Trophoblast cell (in vitro differentiated cells and primary cell): ENCODE measurements at regions not wholly inside any gene's neighbourhood (a gene's known extent, or its start where the extent isn't known, plus 50 kb on each side); places are given as distances from the start of the nearest gene placed in this dataset.
A peak's percentile ranks its signal among the peaks of the same experiment; 100 is the strongest.

Experiments
- DNase-seq, 2 donors: peaks; one replicate each; pipeline ENCODE4 v3.0.0-alpha.2; 2016
- H2AFZ ChIP-seq: 2 replicates; pipeline ENCODE4 v1.6.1; 2013; ENCODE audit warnings: low read length, moderate library complexity, mild to moderate bottlenecking; ENCODE audit not compliant: insufficient read depth, poor library complexity
- H2AK5ac ChIP-seq: 2 replicates; pipeline ENCODE4 v1.6.1; 2013; ENCODE audit warnings: mild to moderate bottlenecking, low read length
- H2BK120ac ChIP-seq: 2 replicates; pipeline ENCODE4 v1.6.1; 2013; ENCODE audit warnings: low read length, mild to moderate bottlenecking, moderate library complexity; ENCODE audit not compliant: insufficient read depth, poor library complexity
- H2BK12ac ChIP-seq: 2 replicates; pipeline ENCODE4 v1.6.1; 2013; ENCODE audit warnings: mild to moderate bottlenecking, low read length, moderate library complexity
- H2BK5ac ChIP-seq: 2 replicates; pipeline ENCODE4 v1.6.1; 2013; ENCODE audit warnings: low read length, low read depth, moderate library complexity, mild to moderate bottlenecking; ENCODE audit not compliant: poor library complexity
- H3K14ac ChIP-seq: 2 replicates; pipeline ENCODE4 v1.6.1; 2013; ENCODE audit warnings: mild to moderate bottlenecking, low read length
- H3K18ac ChIP-seq: 2 replicates; pipeline ENCODE4 v1.6.1; 2013; ENCODE audit warnings: mild to moderate bottlenecking, low read length
- H3K23ac ChIP-seq: 2 replicates; pipeline ENCODE4 v1.6.1; 2013; ENCODE audit warnings: low read length
- H3K27ac ChIP-seq: 2 replicates; pipeline ENCODE4 v1.5.1; 2013; ENCODE audit warnings: low read depth, mild to moderate bottlenecking, inconsistent platforms, low read length, moderate library complexity
- H3K27me3 ChIP-seq: 2 replicates; pipeline ENCODE4 v1.6.1; 2013; ENCODE audit warnings: inconsistent platforms, mild to moderate bottlenecking, low read length, moderate library complexity; ENCODE audit not compliant: insufficient read depth
- H3K36me3 ChIP-seq, 2 experiments: 1 replicate in 1 of 2; 2 replicates in 1 of 2; pipeline ENCODE4 v1.6.1; 2013; ENCODE audit warnings: low read length in 2 of 2, mild to moderate bottlenecking in 2 of 2, moderate library complexity in 1 of 2; ENCODE audit not compliant: insufficient read depth in 2 of 2, control insufficient read depth in 1 of 2
- H3K4ac ChIP-seq: 2 replicates; pipeline ENCODE4 v1.6.1; 2013; ENCODE audit warnings: low read depth, mild to moderate bottlenecking, low read length, moderate library complexity
- H3K4me1 ChIP-seq, 2 experiments: 1 replicate in 1 of 2; 2 replicates in 1 of 2; pipeline ENCODE4 v1.6.1; 2013; ENCODE audit warnings: low read length in 2 of 2, mild to moderate bottlenecking in 2 of 2, moderate library complexity in 1 of 2; ENCODE audit not compliant: insufficient read depth in 2 of 2, control insufficient read depth in 1 of 2
- H3K4me2 ChIP-seq: 2 replicates; pipeline ENCODE4 v1.6.1; 2013; ENCODE audit warnings: inconsistent platforms, mild to moderate bottlenecking, low read length, moderate library complexity
- H3K4me3 ChIP-seq: 2 replicates; pipeline ENCODE4 v1.5.1; 2013; ENCODE audit warnings: mild to moderate bottlenecking, low read depth, low read length, inconsistent platforms
- H3K79me1 ChIP-seq: one replicate; pipeline ENCODE4 v1.6.1; 2013; ENCODE audit warnings: low read length
- H3K79me2 ChIP-seq: 2 replicates; pipeline ENCODE4 v1.6.1; 2013; ENCODE audit warnings: low read length, mild to moderate bottlenecking; ENCODE audit not compliant: control insufficient read depth, insufficient read depth, poor library complexity
- H3K9ac ChIP-seq: 2 replicates; pipeline ENCODE4 v1.6.1; 2013; ENCODE audit warnings: mild to moderate bottlenecking, low read length
- H3K9me3 ChIP-seq: 2 replicates; pipeline ENCODE4 v1.6.1; 2013; ENCODE audit warnings: low read depth, mild to moderate bottlenecking, control low read depth, inconsistent platforms, low read length; ENCODE audit not compliant: insufficient read depth
- H4K12ac ChIP-seq: 2 replicates; pipeline ENCODE4 v1.6.1; 2013; ENCODE audit warnings: low read depth, mild to moderate bottlenecking, low read length, moderate library complexity
- H4K8ac ChIP-seq: 2 replicates; pipeline ENCODE4 v1.6.1; 2013; ENCODE audit warnings: low read depth, mild to moderate bottlenecking, low read length, moderate library complexity
- H4K91ac ChIP-seq: one replicate; pipeline ENCODE4 v1.6.1; 2013; ENCODE audit warnings: low read depth, mild to moderate bottlenecking, low read length, moderate library complexity
- WGBS: extraction: QIAGEN DNeasy Blood & Tissue Kit; methylation state at CpG from one replicate; pipeline ENCODE4 v1.1.7; 2013; ENCODE audit warnings: missing lambda C conversion rate; ENCODE audit not compliant: insufficient read length, insufficient coverage; ENCODE audit errors: extremely low coverage; 5-methylcytosine and 5-hydroxymethylcytosine counted together

GRCh38 chr17:73883175-73883574 is 238.9 kb upstream of the SDK2 start:
- no peaks in the 10 kb centered on the region for H3K36me3 ChIP-seq

GRCh38 chr17:73887739-73888138 is 243.5 kb upstream of the SDK2 start:
- no peak overlapping the region for H2BK12ac ChIP-seq
- no peak overlapping the region for H2BK120ac ChIP-seq
- WGBS: no CpG with 5 or more reads among the region's 3 CpGs
- H3K4me3 ChIP-seq: no peak overlapping the region
- H3K4me1 ChIP-seq: no peaks in the 10 kb centered on the region
- H2AFZ ChIP-seq: no peak overlapping the region
- no peak overlapping the region for H4K8ac ChIP-seq
- no peak overlapping the region for H3K9ac ChIP-seq
- no peak overlapping the region for H4K91ac ChIP-seq
- H3K23ac ChIP-seq: no peak overlapping the region
- H3K79me2 ChIP-seq: no peaks in the 10 kb centered on the region
- no peak overlapping the region for H3K4me2 ChIP-seq
- H3K36me3 ChIP-seq: no peaks in the 10 kb centered on the region
- no peak overlapping the region for H2BK5ac ChIP-seq
- no peak overlapping the region for H4K12ac ChIP-seq
- H3K9me3 ChIP-seq: no peaks in the 10 kb centered on the region
- H3K27me3 ChIP-seq: no peaks in the 10 kb centered on the region
- no peaks in the 10 kb centered on the region for H3K79me1 ChIP-seq
- no peak overlapping the region for H3K14ac ChIP-seq
- H2AK5ac ChIP-seq: no peak overlapping the region
- H3K4ac ChIP-seq: no peak overlapping the region
- no peak overlapping the region for H3K27ac ChIP-seq
- no peak for DNase-seq
- H3K18ac ChIP-seq: no peak overlapping the region

More at GRCh38 chr17:73883175-73883574, 238.9 kb upstream of the SDK2 start:
- Histone ChIP-seq H4K8ac (no peak overlapping the region), H3K4me2 (no peak overlapping the region), H3K4me1 (no peaks in the 10 kb centered on the region), H3K23ac (no peak overlapping the region), H3K4me3 (peak overlapping the region; percentile 16), H3K27ac (no peak overlapping the region), H3K4ac (no peak overlapping the region), H3K79me2 (no peaks in the 10 kb centered on the region), H2BK5ac (no peak overlapping the region), H3K9me3 (peaks cover 1% of the 10 kb centered on the region), H4K91ac (no peak overlapping the region), H4K12ac (no peak overlapping the region), H2AK5ac (no peak overlapping the region), H3K14ac (no peak overlapping the region), H3K9ac (no peak overlapping the region), H2BK12ac (no peak overlapping the region), H3K18ac (no peak overlapping the region), H3K27me3 (no peaks in the 10 kb centered on the region), H3K79me1 (no peaks in the 10 kb centered on the region), H2BK120ac (no peak overlapping the region), H2AFZ (no peak overlapping the region)
- no CpG with 5 or more reads among the region's 10 CpGs for WGBS
- DNase-seq: peak in 1 of 2 donors; percentile 17

- Histone ChIP-seq H3K14ac (no peak overlapping the region), H4K8ac (no peak overlapping the region), H3K9ac (no peak overlapping the region), H3K4me2 (no peak overlapping the region), H2AFZ (no peak overlapping the region), H3K4me3 (no peak overlapping the region), H4K91ac (no peak overlapping the region), H3K9me3 (no peaks in the 10 kb centered on the region), H3K36me3 (no peaks in the 10 kb centered on the region), H3K4me1 (no peaks in the 10 kb centered on the region), H3K27ac (no peak overlapping the region), H3K4ac (no peak overlapping the region), H3K23ac (no peak overlapping the region), H2BK120ac (no peak overlapping the region), H3K27me3 (no peaks in the 10 kb centered on the region), H3K79me1 (no peaks in the 10 kb centered on the region), H4K12ac (no peak overlapping the region), H3K79me2 (no peaks in the 10 kb centered on the region), H2AK5ac (no peak overlapping the region), H2BK12ac (no peak overlapping the region), H2BK5ac (no peak overlapping the region), H3K18ac (no peak overlapping the region)
- WGBS: no CpG with 5 or more reads among the region's 7 CpGs
- DNase-seq: no peak
These were observed 244.6 kb upstream of the SDK2 start for GRCh38 chr17:73888862-73889261.

- Histone ChIP-seq H3K27ac (no peak overlapping the region), H3K4ac (no peak overlapping the region), H3K79me1 (no peaks in the 10 kb centered on the region), H3K4me2 (no peak overlapping the region), H3K79me2 (no peaks in the 10 kb centered on the region), H3K36me3 (no peaks in the 10 kb centered on the region), H3K4me3 (no peak overlapping the region), H3K4me1 (no peaks in the 10 kb centered on the region), H2BK12ac (no peak overlapping the region), H3K27me3 (no peaks in the 10 kb centered on the region), H2AK5ac (no peak overlapping the region), H3K9ac (no peak overlapping the region), H2BK120ac (no peak overlapping the region), H4K8ac (no peak overlapping the region), H3K18ac (no peak overlapping the region), H3K9me3 (peaks cover 1% of the 10 kb centered on the region), H4K91ac (no peak overlapping the region), H2AFZ (no peak overlapping the region), H4K12ac (no peak overlapping the region), H2BK5ac (no peak overlapping the region), H3K14ac (no peak overlapping the region), H3K23ac (no peak overlapping the region)
- no CpG with 5 or more reads among the region's 2 CpGs for WGBS
- DNase-seq: no peak
These were observed 245.2 kb upstream of the SDK2 start for GRCh38 chr17:73889439-73889838.
